ENCODE measurements at regions not wholly inside any gene's neighbourhood (a gene's known extent, or its start where the extent isn't known, plus 50 kb on each side); places are given as distances from the start of the nearest gene placed in this dataset.
A peak's percentile ranks its signal among the peaks of the same experiment; 100 is the strongest.

DNA sequence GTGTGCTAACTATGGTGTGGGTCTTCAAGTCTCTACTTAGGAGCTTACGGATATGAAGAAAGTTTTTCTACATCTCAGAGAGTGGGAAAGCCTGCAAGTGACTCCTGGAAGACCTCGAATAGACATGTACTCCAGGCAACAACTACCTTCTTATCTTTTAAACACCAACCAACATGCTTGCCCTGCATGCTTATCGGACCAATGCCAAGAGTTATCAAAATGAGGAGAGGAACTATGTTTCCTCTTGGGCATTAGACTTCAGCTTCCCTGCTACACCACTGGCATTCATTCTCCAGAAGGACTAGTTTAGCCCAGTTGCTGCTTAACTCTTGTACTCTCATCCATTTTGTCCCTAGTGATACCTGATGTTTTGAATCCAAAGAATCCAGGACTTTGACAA is 74.7 kb upstream of the MAN2A1 start:
- H3K27ac Mint-ChIP-seq (ENCODE audit: unreplicated experiment) = no peak overlapping the region

DNA sequence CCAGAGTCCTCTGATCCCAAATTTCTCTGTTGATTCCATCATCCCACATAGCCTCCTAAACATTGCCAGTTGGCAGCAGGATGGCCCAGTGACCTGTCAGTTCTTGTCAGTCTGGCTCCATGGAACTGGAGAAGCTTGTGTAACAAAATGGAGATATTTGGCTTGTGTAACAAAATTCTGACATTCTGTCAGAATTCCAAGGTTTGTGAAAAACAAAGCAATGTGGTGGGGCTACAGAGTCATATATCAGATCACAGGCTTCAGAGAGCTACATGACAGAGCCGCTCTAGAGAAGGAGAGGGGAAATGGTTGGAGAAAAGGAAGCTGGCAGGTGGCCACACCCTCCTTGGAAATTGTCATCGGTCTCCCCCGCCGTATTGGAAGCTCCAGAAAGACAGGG is 75.4 kb upstream of the MAN2A1 start:
- Mint-ChIP-seq H3K27ac (ENCODE audit: unreplicated experiment) (no peak overlapping the region), H3K4me1 (ENCODE audit: low read depth, unreplicated experiment) (peaks cover 26% of the 10 kb centered on the region), H3K27me3 (ENCODE audit: unreplicated experiment) (peaks cover 1% of the 10 kb centered on the region), H3K36me3 (ENCODE audit: unreplicated experiment) (no peaks in the 10 kb centered on the region), H3K4me3 (ENCODE audit: unreplicated experiment) (no peak overlapping the region), H3K9me3 (ENCODE audit: unreplicated experiment) (peaks cover 4% of the 10 kb centered on the region)
- TF ChIP-seq, protein P1, sequence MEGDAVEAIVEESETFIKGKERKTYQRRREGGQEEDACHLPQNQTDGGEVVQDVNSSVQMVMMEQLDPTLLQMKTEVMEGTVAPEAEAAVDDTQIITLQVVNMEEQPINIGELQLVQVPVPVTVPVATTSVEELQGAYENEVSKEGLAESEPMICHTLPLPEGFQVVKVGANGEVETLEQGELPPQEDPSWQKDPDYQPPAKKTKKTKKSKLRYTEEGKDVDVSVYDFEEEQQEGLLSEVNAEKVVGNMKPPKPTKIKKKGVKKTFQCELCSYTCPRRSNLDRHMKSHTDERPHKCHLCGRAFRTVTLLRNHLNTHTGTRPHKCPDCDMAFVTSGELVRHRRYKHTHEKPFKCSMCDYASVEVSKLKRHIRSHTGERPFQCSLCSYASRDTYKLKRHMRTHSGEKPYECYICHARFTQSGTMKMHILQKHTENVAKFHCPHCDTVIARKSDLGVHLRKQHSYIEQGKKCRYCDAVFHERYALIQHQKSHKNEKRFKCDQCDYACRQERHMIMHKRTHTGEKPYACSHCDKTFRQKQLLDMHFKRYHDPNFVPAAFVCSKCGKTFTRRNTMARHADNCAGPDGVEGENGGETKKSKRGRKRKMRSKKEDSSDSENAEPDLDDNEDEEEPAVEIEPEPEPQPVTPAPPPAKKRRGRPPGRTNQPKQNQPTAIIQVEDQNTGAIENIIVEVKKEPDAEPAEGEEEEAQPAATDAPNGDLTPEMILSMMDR (IDR thresholded peaks at IDR 0.05; ENCODE audit: partially characterized antibody, unreplicated experiment) = no peak
- DNase-seq = no peak

More for the DNA sequence above, 74.7 kb upstream of the MAN2A1 start:
- H3K27me3 Mint-ChIP-seq (ENCODE audit: unreplicated experiment) = peaks cover 1% of the 10 kb centered on the region
- no peaks in the 10 kb centered on the region for H3K36me3 Mint-ChIP-seq (ENCODE audit: unreplicated experiment)
- no peak for DNase-seq
- H3K4me3 Mint-ChIP-seq (ENCODE audit: unreplicated experiment) = no peak overlapping the region
- TF ChIP-seq, protein P1 (IDR thresholded peaks at IDR 0.05; ENCODE audit: partially characterized antibody, unreplicated experiment) = no peak
- peaks cover 4% of the 10 kb centered on the region for H3K9me3 Mint-ChIP-seq (ENCODE audit: unreplicated experiment)
- peaks cover 28% of the 10 kb centered on the region for H3K4me1 Mint-ChIP-seq (ENCODE audit: low read depth, unreplicated experiment)

DNA sequence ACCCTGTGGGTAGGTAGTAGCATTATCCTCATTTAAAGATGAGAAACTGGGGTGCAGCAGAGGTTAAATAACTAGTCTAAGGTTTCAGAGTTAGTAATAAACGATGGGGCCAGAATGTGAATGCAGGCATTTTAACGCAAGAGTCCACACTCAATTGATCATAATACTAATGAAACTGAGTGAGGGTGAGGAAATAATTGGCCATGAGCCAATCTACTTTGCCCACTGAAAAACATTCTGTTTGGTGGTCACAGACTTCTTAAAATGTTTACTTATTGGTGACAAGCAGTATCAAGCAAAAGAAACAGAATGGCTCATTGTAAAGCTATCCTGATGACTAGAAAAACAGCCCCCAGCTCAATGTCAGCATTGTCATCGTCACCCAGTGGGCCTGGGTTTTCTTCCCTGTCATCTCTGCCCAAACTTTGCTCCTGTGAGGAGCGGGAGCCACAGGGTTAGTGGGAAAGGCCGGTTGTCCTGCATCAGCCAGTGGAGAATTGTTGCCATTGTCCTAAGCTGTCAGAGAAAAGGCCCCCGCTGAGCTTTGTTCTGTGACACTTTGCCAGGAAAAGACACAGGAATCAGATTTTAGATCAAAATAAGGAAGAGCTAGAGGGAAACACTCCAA is 77.3 kb upstream of the MAN2A1 start:
- TF ChIP-seq, protein P1 (IDR thresholded peaks at IDR 0.05; ENCODE audit: partially characterized antibody, unreplicated experiment) = no peak
- no peak for DNase-seq
- Mint-ChIP-seq H3K36me3 (ENCODE audit: unreplicated experiment) (no peaks in the 10 kb centered on the region), H3K27ac (ENCODE audit: unreplicated experiment) (peak overlapping the region; percentile 90), H3K4me1 (ENCODE audit: low read depth, unreplicated experiment) (peaks cover 23% of the 10 kb centered on the region), H3K9me3 (ENCODE audit: unreplicated experiment) (peaks cover 4% of the 10 kb centered on the region), H3K27me3 (ENCODE audit: unreplicated experiment) (no peaks in the 10 kb centered on the region), H3K4me3 (ENCODE audit: unreplicated experiment) (no peak overlapping the region)

DNA sequence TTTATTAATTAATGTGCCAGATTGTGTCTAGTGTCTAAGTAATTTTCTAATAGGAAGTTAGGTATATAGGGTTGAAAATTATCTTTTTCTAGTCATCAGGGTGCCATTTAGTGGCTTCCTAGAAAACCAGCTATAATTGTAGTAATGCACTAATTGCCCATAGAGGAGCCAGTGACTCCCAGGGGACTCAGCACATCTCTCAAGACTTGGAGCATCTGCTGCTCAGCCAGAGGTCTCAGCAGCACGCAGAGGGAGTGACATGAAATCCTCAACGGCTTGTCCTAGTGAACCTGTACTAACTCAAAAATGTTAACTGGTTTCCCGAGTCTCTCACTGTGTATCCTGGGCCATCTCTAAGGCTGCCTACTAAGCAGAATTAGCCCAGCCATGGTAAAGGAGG is 78.2 kb upstream of the MAN2A1 start:
- peak overlapping the region; percentile 50 for H3K4me3 Mint-ChIP-seq (ENCODE audit: unreplicated experiment)
- no peaks in the 10 kb centered on the region for H3K36me3 Mint-ChIP-seq (ENCODE audit: unreplicated experiment)
- TF ChIP-seq, protein P1 (IDR thresholded peaks at IDR 0.05; ENCODE audit: partially characterized antibody, unreplicated experiment) = no peak
- peaks cover 4% of the 10 kb centered on the region for H3K9me3 Mint-ChIP-seq (ENCODE audit: unreplicated experiment)
- H3K27ac Mint-ChIP-seq (ENCODE audit: unreplicated experiment) = peak overlapping the region; percentile 90
- no peaks in the 10 kb centered on the region for H3K27me3 Mint-ChIP-seq (ENCODE audit: unreplicated experiment)
- peak; percentile 62 for DNase-seq
- peaks cover 30% of the 10 kb centered on the region for H3K4me1 Mint-ChIP-seq (ENCODE audit: low read depth, unreplicated experiment)

DNA sequence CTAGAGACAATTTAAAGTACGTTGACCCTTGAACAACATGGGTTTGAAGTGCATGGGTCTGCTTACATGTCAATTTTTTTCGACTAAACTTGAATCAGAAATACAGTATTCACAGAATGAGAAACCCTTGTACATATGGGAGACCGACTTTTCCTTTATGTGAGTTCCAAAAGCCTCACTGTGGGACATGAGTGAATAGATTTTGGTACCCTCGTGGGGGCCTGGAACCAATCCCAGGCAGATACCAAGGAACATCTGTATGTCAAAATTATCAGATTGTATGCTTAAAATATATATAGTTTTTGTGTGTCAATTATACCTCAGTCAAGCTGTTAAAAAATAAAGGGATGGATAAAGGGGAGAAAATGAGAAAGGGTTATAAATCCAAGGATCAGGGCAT is 78.7 kb upstream of the MAN2A1 start:
- Mint-ChIP-seq H3K9me3 (ENCODE audit: unreplicated experiment) (peaks cover 4% of the 10 kb centered on the region), H3K27ac (ENCODE audit: unreplicated experiment) (peak overlapping the region; percentile 65), H3K36me3 (ENCODE audit: unreplicated experiment) (no peaks in the 10 kb centered on the region), H3K27me3 (ENCODE audit: unreplicated experiment) (no peaks in the 10 kb centered on the region), H3K4me1 (ENCODE audit: low read depth, unreplicated experiment) (peaks cover 34% of the 10 kb centered on the region), H3K4me3 (ENCODE audit: unreplicated experiment) (peak overlapping the region; percentile 50)
- TF ChIP-seq, protein P1 (IDR thresholded peaks at IDR 0.05; ENCODE audit: partially characterized antibody, unreplicated experiment) = no peak
- no peak for DNase-seq
